CD14-positive monocyte (primary cell): ENCODE measurements at regions not wholly inside any gene's neighbourhood (a gene's known extent, or its start where the extent isn't known, plus 50 kb on each side); places are given as distances from the start of the nearest gene placed in this dataset.

ENCODE experiments used
- DNase-seq, 3 donors: peaks; one replicate each; pipeline ENCODE4 v3.0.0-alpha.2; 2011 to 2022
- H2AFZ ChIP-seq: 2 replicates; pipeline ENCODE4 v1.6.0; 2012; ENCODE audit warnings: mild to moderate bottlenecking, low read depth, low read length, inconsistent platforms; ENCODE audit not compliant: insufficient read depth, poor library complexity, severe bottlenecking
- H3K27ac ChIP-seq, 2 donors: 1 replicate in 1 of 2; 2 replicates in 1 of 2; pipeline ENCODE4 v1.5.1; 2012 to 2013; ENCODE audit warnings: low read length in 2 of 2, control low read depth in 1 of 2, inconsistent platforms in 1 of 2, low read depth in 1 of 2, mild to moderate bottlenecking in 1 of 2
- H3K27me3 ChIP-seq, 2 donors: one replicate each; pipeline versions ENCODE4 v1.6.0 to v1.6.1; 2011 to 2013; ENCODE audit warnings: low read length in 2 of 2; ENCODE audit not compliant: control insufficient read depth in 2 of 2, insufficient read depth in 2 of 2
- H3K36me3 ChIP-seq, 2 donors: replicated peaks in 1 of 2; 1 replicate in 1 of 2; 2 replicates in 1 of 2; pipeline versions ENCODE4 v1.5.1 to v1.6.1; 2012 to 2013; ENCODE audit warnings: low read length in 2 of 2, control low read depth in 1 of 2, inconsistent platforms in 1 of 2, mild to moderate bottlenecking in 1 of 2; ENCODE audit not compliant: insufficient read depth in 2 of 2, control insufficient read depth in 1 of 2
- H3K4me1 ChIP-seq, 2 donors: 1 replicate in 1 of 2; 2 replicates in 1 of 2; pipeline versions ENCODE4 v1.5.1 to v1.6.1; 2012 to 2013; ENCODE audit warnings: low read length in 2 of 2, control low read depth in 1 of 2, inconsistent platforms in 1 of 2, mild to moderate bottlenecking in 1 of 2, moderate library complexity in 1 of 2; ENCODE audit not compliant: insufficient read depth in 2 of 2, control insufficient read depth in 1 of 2
- H3K4me2 ChIP-seq: replicated peaks from 2 replicates; pipeline ENCODE3; 2012; ENCODE audit warnings: low read length, moderate library complexity, mild to moderate bottlenecking; ENCODE audit not compliant: poor library complexity, severe bottlenecking; ENCODE audit errors: extremely low read depth
- H3K4me3 ChIP-seq, 3 experiments: fragments of 200-600 bp in 1 of 3; sonication (generic) in 1 of 3; replicated peaks in 1 of 3; 1 replicate in 2 of 3; 2 replicates in 1 of 3; pipeline ENCODE4 v1.5.1; 2011 to 2013; ENCODE audit warnings: low read length in 3 of 3, mild to moderate bottlenecking in 3 of 3, control low read depth in 2 of 3, low read depth in 2 of 3, inconsistent platforms in 1 of 3, moderate library complexity in 1 of 3
- H3K79me2 ChIP-seq: 2 replicates; pipeline ENCODE4 v1.6.0; 2012; ENCODE audit warnings: mild to moderate bottlenecking, control low read depth, inconsistent platforms, low read length, moderate library complexity; ENCODE audit not compliant: insufficient read depth
- H3K9ac ChIP-seq: 2 replicates; pipeline ENCODE4 v1.6.0; 2017; ENCODE audit warnings: low read length, mild to moderate bottlenecking; ENCODE audit not compliant: insufficient read depth, poor library complexity, severe bottlenecking
- H3K9me3 ChIP-seq, 2 donors: replicated peaks in 1 of 2; 1 replicate in 1 of 2; 2 replicates in 1 of 2; pipeline versions ENCODE4 v1.5.1 to v1.6.1; 2012 to 2013; ENCODE audit warnings: low read length in 2 of 2, control low read depth in 1 of 2; ENCODE audit not compliant: control insufficient read depth in 1 of 2, insufficient read depth in 1 of 2
- H4K20me1 ChIP-seq: 2 replicates; pipeline ENCODE4 v1.6.0; 2012; ENCODE audit warnings: mild to moderate bottlenecking, low read length, control low read depth, moderate library complexity; ENCODE audit not compliant: insufficient read depth
- H3K27ac Mint-ChIP-seq, 7 donors: one replicate each; pipeline ENCODE4 v1.8.0; 2020; ENCODE audit warnings: mild to moderate bottlenecking in 7 of 7, mixed read lengths in 7 of 7, moderate library complexity in 6 of 7, inconsistent platforms in 2 of 7
- H3K27me3 Mint-ChIP-seq, 3 donors: one replicate each; pipeline ENCODE4 v1.8.0; 2021 to 2022; ENCODE audit warnings: low read depth in 3 of 3, mild to moderate bottlenecking in 3 of 3, mixed read lengths in 3 of 3, moderate library complexity in 3 of 3, inconsistent platforms in 1 of 3
- H3K36me3 Mint-ChIP-seq, 2 donors: one replicate each; pipeline ENCODE4 v1.8.0; 2020; ENCODE audit warnings: mixed read lengths in 2 of 2, inconsistent platforms in 1 of 2, mild to moderate bottlenecking in 1 of 2
- H3K4me1 Mint-ChIP-seq: one replicate; pipeline ENCODE4 v1.8.0; 2020; ENCODE audit warnings: mild to moderate bottlenecking, mixed read lengths
- H3K4me3 Mint-ChIP-seq, 2 donors: one replicate each; pipeline ENCODE4 v1.8.0; 2020; ENCODE audit warnings: mild to moderate bottlenecking in 2 of 2, mixed read lengths in 2 of 2, moderate library complexity in 1 of 2
- H3K9me3 Mint-ChIP-seq, 7 donors: one replicate each; pipeline ENCODE4 v1.8.0; 2020 to 2022; ENCODE audit warnings: mixed read lengths in 7 of 7, mild to moderate bottlenecking in 6 of 7, moderate library complexity in 6 of 7, inconsistent platforms in 2 of 7
- CTCF ChIP-seq: fragments of 200-600 bp; IDR thresholded peaks from one replicate; pipeline ENCODE4 v1.8.0; 2022; ENCODE audit warnings: antibody characterized with exemption, mild to moderate bottlenecking
- WGBS: methylation state at CpG from one replicate; pipeline ENCODE4 v1.1.5; 2013; ENCODE audit warnings: missing lambda C conversion rate; ENCODE audit not compliant: insufficient coverage; 5-methylcytosine and 5-hydroxymethylcytosine counted together
- intact Hi-C, 2 donors: fragments of 100-400 bp; cut with micrococcal nuclease; formaldehyde crosslinking; loops; one replicate each; pipeline versions ENCODE4 v1.15.0 to v1.15.1; 2023

GRCh38 chr17:63335831-63336230, 110.3 kb downstream of the CYB561 start:
- DNase-seq: no peak
- H3K4me3 Mint-ChIP-seq: no peak overlapping the region
- no peak overlapping the region for H3K27ac ChIP-seq
- no peak overlapping the region for H3K27ac Mint-ChIP-seq
- H3K36me3 ChIP-seq: no peaks in the 10 kb centered on the region
- no peak for TF ChIP-seq CTCF
- H2AFZ ChIP-seq: no peak overlapping the region
- peaks cover 2% of the 10 kb centered on the region for H3K4me1 Mint-ChIP-seq
- H3K79me2 ChIP-seq: no peaks in the 10 kb centered on the region
- H3K4me3 ChIP-seq: no peak overlapping the region
- H3K4me1 ChIP-seq: no peaks in the 10 kb centered on the region
- H3K27me3 ChIP-seq: no peaks in the 10 kb centered on the region
- no CpG with 5 or more reads among the region's 1 CpG for WGBS
- no peaks in the 10 kb centered on the region for H3K9me3 ChIP-seq
- no peaks in the 10 kb centered on the region for H3K9me3 Mint-ChIP-seq
- no peaks in the 10 kb centered on the region for H3K27me3 Mint-ChIP-seq
- intact Hi-C loops: no loop called here
- no peak overlapping the region for H3K4me2 ChIP-seq
- peaks cover 3 to 4% of the 10 kb centered on the region in 2 donors for H3K36me3 Mint-ChIP-seq
- H3K9ac ChIP-seq: no peak overlapping the region
- H4K20me1 ChIP-seq: no peaks in the 10 kb centered on the region

GRCh38 chr17:63337579-63337978, 108.5 kb downstream of the CYB561 start:
- peaks cover 3 to 11% of the 10 kb centered on the region in 2 donors for H3K36me3 Mint-ChIP-seq
- intact Hi-C loops: no loop called here
- H3K4me3 ChIP-seq: no peak overlapping the region
- no peaks in the 10 kb centered on the region for H3K4me1 ChIP-seq
- H3K27me3 ChIP-seq: no peaks in the 10 kb centered on the region
- 100% methylated on average over 1 of the region's 5 CpGs for WGBS
- H3K4me2 ChIP-seq: no peak overlapping the region
- no peaks in the 10 kb centered on the region for H4K20me1 ChIP-seq
- H3K9me3 Mint-ChIP-seq: no peaks in the 10 kb centered on the region
- no peak for TF ChIP-seq CTCF
- H3K9me3 ChIP-seq: no peaks in the 10 kb centered on the region
- no peak overlapping the region for H3K27ac Mint-ChIP-seq
- H3K36me3 ChIP-seq: peaks cover 0 to 2% of the 10 kb centered on the region in 2 donors
- no peak for DNase-seq
- no peak overlapping the region for H3K9ac ChIP-seq
- peaks cover 2% of the 10 kb centered on the region for H3K4me1 Mint-ChIP-seq
- no peak overlapping the region for H3K4me3 Mint-ChIP-seq
- H3K27ac ChIP-seq: no peak overlapping the region
- peaks cover 0 to 2% (median 0%) of the 10 kb centered on the region in 3 donors for H3K27me3 Mint-ChIP-seq
- no peak overlapping the region for H2AFZ ChIP-seq
- H3K79me2 ChIP-seq: no peaks in the 10 kb centered on the region
